Nucleus accumbens (tissue), 56 donors: ENCODE measurements at regions not wholly inside any gene's neighbourhood (a gene's known extent, or its start where the extent isn't known, plus 50 kb on each side); places are given as distances from the start of the nearest gene placed in this dataset.
"Not testable (repeated sequence)": the region's sequence is repeated elsewhere in the genome, so short reads cannot be mapped to it uniquely, and the experiment has no call there.

Experiments used
- DNase-seq, 56 donors: peaks; one replicate each; lab custom pipeline; 2025; lab: John Stamatoyannopoulos, UW

- DNase-seq, result no peak
Measured at GRCh38 chr13:50649211-50649610, 194.3 kb downstream of the DLEU7 start.

- no peak for DNase-seq
Measured at GRCh38 chr13:50650592-50651504, 192.6 kb downstream of the DLEU7 start.

- DNase-seq, result no peak
Measured at GRCh38 chr13:50651922-50652321, 191.6 kb downstream of the DLEU7 start.

- no peak for DNase-seq
Measured at GRCh38 chr13:50654331-50654730, 189.2 kb downstream of the DLEU7 start.

GRCh38 chr13:50661881-50662280 is 181.6 kb downstream of the DLEU7 start:
- DNase-seq, result not testable (repeated sequence)

GRCh38 chr13:50664951-50665350 is 178.5 kb downstream of the DLEU7 start:
- DNase-seq, result no peak

GRCh38 chr13:50668049-50668448 is 175.4 kb downstream of the DLEU7 start:
- no peak for DNase-seq

- no peak for DNase-seq
Measured at GRCh38 chr13:50668691-50669271, 174.7 kb downstream of the DLEU7 start.

- no peak for DNase-seq
Measured at GRCh38 chr13:50670272-50670671, 173.2 kb downstream of the DLEU7 start.

- no peak for DNase-seq
Measured at GRCh38 chr13:50670847-50671496, 172.5 kb downstream of the DLEU7 start.

- no peak for DNase-seq
Measured at GRCh38 chr13:50671497-50671850, 172.0 kb downstream of the DLEU7 start.

GRCh38 chr13:50672025-50672424 is 171.5 kb downstream of the DLEU7 start:
- DNase-seq, result no peak

- DNase-seq, result no peak
Measured at GRCh38 chr13:50675651-50676050, 167.8 kb downstream of the DLEU7 start.

GRCh38 chr13:50676602-50677001 is 166.9 kb downstream of the DLEU7 start:
- no peak for DNase-seq

- peak in 1 of 56 donors; percentile 58 for DNase-seq
Measured at GRCh38 chr13:50677258-50677657, 166.2 kb downstream of the DLEU7 start.

GRCh38 chr13:50677687-50678463 is 165.6 kb downstream of the DLEU7 start:
- peak in 47 of 56 donors; percentile 15 to 84 (median 62) for DNase-seq

GRCh38 chr13:50678464-50679162 is 164.9 kb downstream of the DLEU7 start:
- peak in 3 of 56 donors; percentile 10 to 39 (median 33) for DNase-seq

- no peak for DNase-seq
Measured at GRCh38 chr13:50679321-50679720, 164.2 kb downstream of the DLEU7 start.

GRCh38 chr13:50682002-50682401 is 161.5 kb downstream of the DLEU7 start:
- DNase-seq, result no peak

- DNase-seq, result peak in 8 of 56 donors; percentile 10 to 39 (median 26)
Measured at GRCh38 chr13:50682966-50683365, 160.5 kb downstream of the DLEU7 start.
